Memory B cell (primary cell): ENCODE measurements at regions not wholly inside any gene's neighbourhood (a gene's known extent, or its start where the extent isn't known, plus 50 kb on each side); places are given as distances from the start of the nearest gene placed in this dataset.

ENCODE experiments used
- ATAC-seq: fragments of 150-1000 bp; cut with Tn5 transposase; 2 replicates; pipeline ENCODE4 v1.10.0; 2021; ENCODE audit warnings: low read depth, mild to moderate bottlenecking, moderate library complexity
- DNase-seq, 2 donors: peaks; one replicate each; pipeline ENCODE4 v3.0.0; 2022; ENCODE audit warnings: low spot score in 2 of 2
- H3K27ac Mint-ChIP-seq: one replicate; pipeline ENCODE4 v1.8.0; 2022; ENCODE audit warnings: mild to moderate bottlenecking, moderate library complexity, mixed read lengths
- H3K27me3 Mint-ChIP-seq: one replicate; pipeline ENCODE4 v1.8.0; 2022; ENCODE audit warnings: mixed read lengths
- H3K36me3 Mint-ChIP-seq: one replicate; pipeline ENCODE4 v1.8.0; 2022; ENCODE audit warnings: mild to moderate bottlenecking, mixed read lengths
- H3K4me1 Mint-ChIP-seq: one replicate; pipeline ENCODE4 v1.8.0; 2022; ENCODE audit warnings: mixed read lengths
- H3K4me3 Mint-ChIP-seq: one replicate; pipeline ENCODE4 v1.8.0; 2022; ENCODE audit warnings: mild to moderate bottlenecking, moderate library complexity, mixed read lengths
- H3K9me3 Mint-ChIP-seq: one replicate; pipeline ENCODE4 v1.8.0; 2022; ENCODE audit warnings: mixed read lengths

DNA sequence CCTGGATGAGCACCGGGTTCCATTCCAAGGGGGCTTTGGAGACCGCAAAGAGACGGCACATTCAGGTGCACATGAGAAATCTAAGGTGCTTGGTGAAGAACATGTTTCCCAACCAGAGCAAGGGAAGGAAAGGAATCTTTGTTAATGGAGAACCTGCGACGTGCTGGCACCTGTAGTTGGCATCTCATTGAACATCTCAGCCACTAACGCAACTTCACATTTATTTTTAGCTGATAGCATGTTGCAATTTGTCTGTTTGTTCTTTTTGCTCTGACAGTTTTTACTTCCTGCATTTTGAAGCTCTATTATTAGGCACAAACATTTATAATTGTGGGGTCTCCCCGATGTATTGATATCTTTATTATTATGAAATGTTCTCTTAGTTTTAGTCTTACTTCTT, 316.7 kb downstream of the TCERG1L start:
- Mint-ChIP-seq H3K27me3 (peaks cover 2% of the 10 kb centered on the region), H3K4me1 (no peaks in the 10 kb centered on the region), H3K9me3 (peaks cover 5% of the 10 kb centered on the region), H3K36me3 (no peaks in the 10 kb centered on the region), H3K4me3 (no peak overlapping the region), H3K27ac (no peak overlapping the region)
- no peak for ATAC-seq
- no peak for DNase-seq

DNA sequence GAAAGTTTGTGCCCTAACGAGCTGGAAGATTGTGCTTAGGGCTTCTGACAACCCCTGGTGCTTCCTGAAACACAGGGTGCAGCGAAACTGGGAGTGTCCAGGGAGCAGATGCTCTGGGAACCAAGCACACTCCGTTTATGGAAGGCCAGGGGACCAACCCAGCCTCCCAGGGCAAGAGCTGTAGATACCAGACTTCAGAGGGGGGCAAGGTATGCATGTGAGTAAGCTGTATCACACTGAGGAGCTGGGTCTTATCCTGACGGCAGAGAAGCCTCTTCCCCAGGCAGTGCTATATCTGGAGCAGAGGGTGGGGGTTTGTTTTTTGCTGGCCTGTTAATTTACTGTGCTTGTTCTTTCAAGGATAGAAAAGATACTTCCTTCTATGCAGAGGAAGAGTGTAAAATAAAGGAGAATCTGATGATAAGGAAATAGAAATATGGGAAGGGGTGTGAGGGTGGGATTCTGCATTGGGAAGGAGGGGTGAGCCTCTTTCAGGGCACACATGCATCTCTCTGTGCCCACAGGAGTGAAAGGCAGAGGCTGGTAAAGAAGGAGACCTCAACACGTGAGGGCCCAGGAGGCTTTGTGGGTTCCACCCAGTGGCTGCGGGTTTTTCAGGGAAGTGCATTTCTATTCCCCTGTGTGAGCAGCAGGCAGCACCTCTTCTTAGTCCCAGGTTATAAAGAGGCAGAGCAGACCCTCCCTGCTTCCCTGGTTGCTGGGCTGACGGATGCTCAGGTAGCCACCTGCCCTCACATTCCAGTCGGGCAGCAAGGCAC, 314.1 kb downstream of the TCERG1L start:
- DNase-seq (no peak), ATAC-seq (no peak)
- Mint-ChIP-seq H3K4me3 (no peak overlapping the region), H3K27ac (no peak overlapping the region), H3K36me3 (no peaks in the 10 kb centered on the region), H3K9me3 (peaks cover 5% of the 10 kb centered on the region), H3K4me1 (no peaks in the 10 kb centered on the region), H3K27me3 (peaks cover 2% of the 10 kb centered on the region)

DNA sequence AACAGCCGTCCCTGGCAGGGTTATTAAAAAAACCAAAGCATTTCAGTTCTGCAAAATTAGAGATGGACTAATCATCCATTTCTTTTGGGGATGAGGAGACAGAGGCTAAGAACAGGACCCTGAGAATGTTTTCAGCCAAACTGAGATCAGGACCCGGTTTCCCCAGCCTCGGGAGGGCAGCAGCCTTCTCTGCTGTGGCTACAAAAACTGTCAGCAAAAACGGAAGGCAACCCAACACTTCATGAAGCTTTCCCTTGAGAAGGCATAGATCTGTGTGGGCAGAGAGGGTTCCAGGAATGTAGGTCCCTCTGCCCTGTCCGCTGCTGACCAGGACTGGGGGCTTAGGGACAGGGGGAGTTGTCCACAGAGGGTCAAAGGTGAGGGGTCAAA, 313.5 kb downstream of the TCERG1L start:
- Mint-ChIP-seq H3K4me3 (no peak overlapping the region), H3K27me3 (peaks cover 2% of the 10 kb centered on the region), H3K27ac (no peak overlapping the region), H3K4me1 (no peaks in the 10 kb centered on the region), H3K36me3 (no peaks in the 10 kb centered on the region), H3K9me3 (peaks cover 5% of the 10 kb centered on the region)
- DNase-seq: no peak
- no peak for ATAC-seq

DNA sequence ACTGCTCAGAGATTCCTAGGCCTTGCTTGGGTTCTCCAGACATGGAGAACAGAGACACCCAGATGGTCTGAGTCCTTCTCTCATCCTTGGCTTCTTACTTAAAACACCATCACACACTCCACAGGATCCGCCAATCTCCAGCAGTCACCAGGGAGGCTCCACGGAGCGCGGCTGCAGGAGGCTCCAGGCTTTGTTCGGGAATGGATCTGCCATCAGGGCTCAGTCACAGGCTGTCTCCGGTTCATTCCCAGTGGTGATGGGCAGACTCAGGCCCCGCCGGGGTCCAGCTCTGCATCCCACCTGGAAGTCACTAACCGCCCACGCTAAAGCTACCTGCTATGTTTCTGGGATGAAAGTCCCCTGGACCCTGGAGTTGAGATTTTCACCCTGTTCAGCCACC, 312.9 kb downstream of the TCERG1L start:
- Mint-ChIP-seq H3K4me3 (no peak overlapping the region), H3K27ac (no peak overlapping the region), H3K9me3 (peaks cover 5% of the 10 kb centered on the region), H3K27me3 (peaks cover 2% of the 10 kb centered on the region), H3K4me1 (no peaks in the 10 kb centered on the region), H3K36me3 (no peaks in the 10 kb centered on the region)
- ATAC-seq (no peak), DNase-seq (no peak)

DNA sequence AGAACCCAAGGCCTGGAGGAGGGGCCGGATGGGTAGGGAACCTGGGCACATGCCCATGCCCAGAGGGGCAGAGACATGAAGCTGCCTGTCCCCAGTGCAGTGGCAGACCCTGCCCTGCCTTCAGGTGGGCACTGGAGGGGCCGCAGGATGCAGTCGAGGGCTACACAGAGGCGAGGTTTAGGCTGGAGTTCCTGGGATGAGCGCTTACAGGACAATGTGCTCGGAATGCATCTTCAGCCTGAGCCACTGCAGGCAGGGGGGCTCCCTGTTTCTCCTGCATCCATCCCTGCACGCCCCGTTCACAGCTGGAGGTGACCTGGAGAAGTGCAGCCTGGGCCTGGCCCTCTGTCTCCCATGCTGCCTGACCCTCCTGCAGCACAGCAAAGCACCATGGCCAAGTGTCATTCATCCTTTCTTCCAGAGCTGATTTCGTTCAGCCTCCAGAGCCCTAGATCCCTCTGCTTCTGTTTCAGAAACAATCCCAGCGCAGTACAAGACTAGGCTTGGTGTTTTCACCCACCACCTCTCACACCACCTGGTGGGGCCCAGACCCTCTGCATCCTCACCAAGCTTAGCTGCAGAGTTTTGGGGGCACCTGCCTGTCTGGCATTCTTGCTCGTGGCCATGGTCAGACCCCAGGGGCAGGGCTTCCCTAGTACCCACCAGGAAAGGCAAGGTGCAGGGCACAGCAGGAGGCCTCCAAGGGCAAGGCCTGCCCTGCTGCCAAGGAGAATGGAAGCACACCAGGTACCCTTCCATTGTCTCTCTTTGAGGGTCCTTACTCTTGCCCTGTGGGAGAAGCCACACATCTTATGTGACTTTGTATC, 311.9 kb downstream of the TCERG1L start:
- peaks cover 2% of the 10 kb centered on the region for H3K27me3 Mint-ChIP-seq
- no peak for ATAC-seq

DNA sequence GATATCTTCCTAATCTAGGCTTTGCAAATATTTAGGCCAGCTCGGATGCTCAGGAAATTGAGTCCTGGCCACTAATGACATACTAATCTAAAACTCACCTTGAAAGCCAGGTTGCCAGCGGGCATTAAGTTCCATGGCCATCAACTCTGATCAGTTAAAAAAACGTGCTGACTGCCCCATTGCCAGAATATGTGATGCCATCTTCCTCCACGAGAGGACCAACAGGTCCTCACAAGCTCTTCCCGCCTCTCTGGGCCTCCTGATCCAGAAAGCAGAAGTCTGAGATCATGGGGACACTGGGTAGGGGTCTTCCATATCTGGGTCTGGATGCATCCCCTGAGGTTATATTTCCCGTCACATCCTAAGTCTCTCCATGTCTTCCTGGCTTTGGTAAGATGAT, 311.3 kb downstream of the TCERG1L start:
- peaks cover 2% of the 10 kb centered on the region for H3K27me3 Mint-ChIP-seq
- H3K36me3 Mint-ChIP-seq: no peaks in the 10 kb centered on the region
- DNase-seq: no peak
- no peaks in the 10 kb centered on the region for H3K4me1 Mint-ChIP-seq
- no peak for ATAC-seq
- H3K9me3 Mint-ChIP-seq: peaks cover 5% of the 10 kb centered on the region
- H3K4me3 Mint-ChIP-seq: no peak overlapping the region
- no peak overlapping the region for H3K27ac Mint-ChIP-seq

More for the DNA sequence above, 311.9 kb downstream of the TCERG1L start:
- Mint-ChIP-seq H3K9me3 (peaks cover 5% of the 10 kb centered on the region), H3K4me3 (no peak overlapping the region), H3K4me1 (no peaks in the 10 kb centered on the region), H3K27ac (no peak overlapping the region), H3K36me3 (no peaks in the 10 kb centered on the region)
- DNase-seq: no peak

DNA sequence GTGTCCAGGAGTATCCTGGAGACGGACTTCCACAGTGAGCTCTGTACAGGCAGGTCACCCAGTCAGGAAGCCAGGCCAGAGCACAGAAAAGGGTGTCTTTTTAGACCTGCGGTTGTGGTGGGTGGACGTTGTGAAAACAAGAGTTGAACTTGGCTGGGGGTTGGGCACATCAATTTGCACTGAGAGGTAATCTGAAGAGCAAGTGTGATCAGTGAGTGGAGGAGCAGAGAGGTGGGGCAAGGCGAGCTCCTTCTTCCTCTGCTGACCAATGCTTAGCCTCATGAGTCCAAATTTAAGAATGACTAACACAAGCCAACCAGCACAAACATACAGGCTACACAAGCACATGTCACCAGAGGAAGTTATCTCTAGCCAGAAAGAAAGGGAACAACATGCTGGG, 310.8 kb downstream of the TCERG1L start:
- Mint-ChIP-seq H3K9me3 (peaks cover 5% of the 10 kb centered on the region), H3K27ac (no peak overlapping the region), H3K4me1 (no peaks in the 10 kb centered on the region), H3K4me3 (no peak overlapping the region), H3K27me3 (peaks cover 2% of the 10 kb centered on the region), H3K36me3 (no peaks in the 10 kb centered on the region)
- ATAC-seq (no peak), DNase-seq (no peak)

DNA sequence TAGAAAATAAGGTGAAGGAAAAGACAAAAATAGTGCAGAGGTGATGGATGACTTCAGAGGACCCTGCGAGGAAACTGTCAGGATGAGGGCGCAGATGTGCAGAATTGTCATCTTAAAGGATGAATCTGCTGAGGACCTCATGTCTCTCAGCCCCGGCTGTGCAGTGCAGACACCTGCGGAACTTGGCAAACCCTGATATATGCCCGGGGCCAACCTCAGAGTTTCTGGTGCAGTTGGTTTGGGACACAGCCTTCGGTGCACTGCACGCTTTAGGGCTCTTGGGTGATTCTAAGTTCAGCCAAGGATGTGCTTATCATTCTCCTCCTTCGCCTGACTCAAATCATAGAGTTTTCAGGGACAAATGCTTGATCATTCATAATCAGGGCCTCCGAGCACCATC, 310.1 kb downstream of the TCERG1L start:
- H3K27me3 Mint-ChIP-seq: peaks cover 2% of the 10 kb centered on the region
- no peak overlapping the region for H3K27ac Mint-ChIP-seq
- H3K4me3 Mint-ChIP-seq: no peak overlapping the region
- H3K9me3 Mint-ChIP-seq: no peaks in the 10 kb centered on the region
- H3K36me3 Mint-ChIP-seq: no peaks in the 10 kb centered on the region
- ATAC-seq: no peak
- no peak for DNase-seq
- no peaks in the 10 kb centered on the region for H3K4me1 Mint-ChIP-seq

DNA sequence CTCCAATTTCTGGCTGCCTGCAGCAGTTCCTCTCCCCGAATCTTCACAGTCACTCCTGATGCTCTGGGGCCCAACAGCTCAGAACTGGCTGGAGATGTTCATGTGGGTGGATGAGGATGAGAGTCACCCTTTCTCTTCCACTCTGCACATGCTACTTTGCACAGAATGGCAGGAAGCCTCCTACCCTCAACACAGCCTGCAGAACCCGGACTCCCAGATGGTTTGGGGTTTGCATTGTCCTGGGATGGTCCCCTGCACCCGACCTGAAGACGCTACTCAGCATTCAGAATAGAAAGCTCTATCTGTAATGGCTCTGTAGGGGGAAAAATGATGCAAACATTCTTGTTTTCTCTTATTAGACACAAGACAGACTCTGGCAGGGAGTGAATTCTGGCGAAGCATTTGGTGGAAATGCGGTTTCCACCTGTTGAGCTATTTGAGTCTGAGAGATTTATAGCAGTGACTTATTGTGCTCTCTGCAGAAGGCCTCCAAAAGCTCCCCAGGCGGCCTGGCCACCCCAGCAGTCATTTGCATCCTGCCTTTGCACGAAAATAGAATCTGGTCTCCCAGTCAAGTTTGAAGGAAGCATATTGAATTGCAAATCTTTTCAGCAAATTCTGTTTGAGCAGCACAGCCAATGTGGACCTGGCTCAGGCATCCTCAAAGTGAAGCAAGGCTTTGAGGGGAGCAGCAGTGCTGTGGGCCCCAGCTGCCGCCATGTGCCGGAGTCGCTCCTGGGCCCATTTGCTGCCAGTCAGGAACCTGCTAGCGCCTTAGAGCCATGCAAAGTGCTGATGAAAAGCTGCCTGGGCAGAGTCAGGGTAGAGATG, 309.3 kb downstream of the TCERG1L start:
- H3K36me3 Mint-ChIP-seq: no peaks in the 10 kb centered on the region
- H3K27me3 Mint-ChIP-seq: peaks cover 2% of the 10 kb centered on the region
- ATAC-seq: no peak
- no peak overlapping the region for H3K4me3 Mint-ChIP-seq
- no peaks in the 10 kb centered on the region for H3K9me3 Mint-ChIP-seq
- DNase-seq: no peak
- H3K4me1 Mint-ChIP-seq: no peaks in the 10 kb centered on the region
- H3K27ac Mint-ChIP-seq: no peak overlapping the region

DNA sequence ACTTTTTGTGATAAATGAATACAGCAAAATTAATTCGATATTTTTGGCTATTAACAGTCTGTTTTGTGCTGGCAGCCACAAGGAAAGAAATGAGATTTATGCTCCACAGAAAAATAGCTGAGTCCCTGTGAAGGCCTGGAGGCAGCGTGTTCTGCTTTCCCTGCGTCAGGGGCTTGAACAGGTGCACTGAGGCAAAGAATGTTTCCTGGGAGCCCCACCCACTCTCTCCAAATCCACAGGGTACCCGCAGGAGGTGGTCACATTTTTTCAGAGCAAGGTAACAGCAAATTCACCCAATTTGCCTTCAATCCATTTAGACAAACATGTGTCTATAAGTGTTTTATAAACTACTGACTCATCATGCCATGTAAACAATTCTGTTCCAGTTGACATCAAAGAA, 308.1 kb downstream of the TCERG1L start:
- no peak for DNase-seq
- H3K36me3 Mint-ChIP-seq: no peaks in the 10 kb centered on the region

DNA sequence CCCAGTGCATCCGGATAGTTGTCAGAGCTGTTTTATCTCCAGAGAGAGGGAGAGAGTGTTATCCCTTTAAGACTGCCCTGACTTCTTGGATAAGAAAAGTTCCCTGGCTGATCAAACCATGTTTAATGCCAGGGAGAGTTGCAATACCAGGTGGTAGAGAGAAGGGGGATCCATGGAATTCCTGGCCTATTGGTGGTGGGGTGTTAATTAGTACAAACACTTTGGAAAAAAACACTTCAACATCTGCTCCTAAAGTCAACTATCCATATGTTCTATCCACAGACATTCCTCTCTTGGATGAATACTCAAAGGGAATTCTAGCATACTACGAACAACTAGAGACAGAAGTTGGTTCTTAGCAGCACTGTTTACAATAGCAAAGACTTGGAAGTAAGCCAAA, 307.2 kb downstream of the TCERG1L start:
- no peak overlapping the region for H3K4me3 Mint-ChIP-seq
- no peaks in the 10 kb centered on the region for H3K4me1 Mint-ChIP-seq
- no peaks in the 10 kb centered on the region for H3K36me3 Mint-ChIP-seq
- ATAC-seq: no peak
- DNase-seq: no peak
- peaks cover 2% of the 10 kb centered on the region for H3K27me3 Mint-ChIP-seq
- H3K9me3 Mint-ChIP-seq: peaks cover 2% of the 10 kb centered on the region
- no peak overlapping the region for H3K27ac Mint-ChIP-seq

More for the DNA sequence above, 308.1 kb downstream of the TCERG1L start:
- no peak for ATAC-seq
- Mint-ChIP-seq H3K27ac (no peak overlapping the region), H3K4me3 (no peak overlapping the region), H3K27me3 (peaks cover 2% of the 10 kb centered on the region), H3K9me3 (peaks cover 2% of the 10 kb centered on the region), H3K4me1 (no peaks in the 10 kb centered on the region)

DNA sequence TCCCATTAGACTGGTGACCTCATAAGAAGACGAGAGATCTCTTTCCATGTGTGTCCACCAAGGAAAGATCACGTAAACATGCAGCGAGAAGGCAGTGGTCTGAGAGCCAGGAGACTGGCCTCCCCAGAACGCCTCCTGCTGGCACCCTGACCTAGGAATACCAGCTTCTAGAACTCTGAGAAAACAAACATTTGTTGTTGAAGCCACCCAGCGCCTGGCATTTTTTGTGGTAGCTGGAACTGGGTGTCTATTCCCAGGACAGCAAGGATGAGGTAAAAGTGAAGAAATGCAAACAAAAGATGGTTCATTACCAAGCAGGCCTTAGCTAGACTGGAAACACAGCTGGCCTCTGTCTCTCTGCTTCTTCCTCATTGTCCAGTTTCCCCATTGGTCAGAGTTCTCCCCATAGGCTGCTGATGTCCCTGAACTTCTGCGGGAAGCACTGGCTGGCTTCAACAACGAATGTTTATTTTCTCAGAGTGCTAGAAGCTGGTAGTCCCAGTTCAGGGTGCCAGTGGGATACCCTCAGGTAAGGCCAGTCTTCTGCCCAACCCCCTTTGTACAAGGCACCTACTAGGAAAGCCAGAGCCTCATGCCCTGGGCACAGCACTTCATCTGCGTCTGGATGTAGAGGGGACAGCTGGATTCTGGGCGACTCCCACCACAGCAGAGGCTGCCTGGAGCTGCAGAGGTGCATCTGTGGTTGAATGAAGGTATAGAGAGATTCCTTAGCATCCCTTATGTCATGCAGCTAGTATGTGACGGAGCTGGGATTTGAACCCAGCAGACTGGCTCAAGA, 304.9 kb downstream of the TCERG1L start:
- H3K4me1 Mint-ChIP-seq: no peaks in the 10 kb centered on the region
- H3K36me3 Mint-ChIP-seq: no peaks in the 10 kb centered on the region
- no peak overlapping the region for H3K4me3 Mint-ChIP-seq
- no peak for ATAC-seq
- peaks cover 2% of the 10 kb centered on the region for H3K9me3 Mint-ChIP-seq
- H3K27me3 Mint-ChIP-seq: peaks cover 2% of the 10 kb centered on the region
- no peak overlapping the region for H3K27ac Mint-ChIP-seq
- DNase-seq: no peak

DNA sequence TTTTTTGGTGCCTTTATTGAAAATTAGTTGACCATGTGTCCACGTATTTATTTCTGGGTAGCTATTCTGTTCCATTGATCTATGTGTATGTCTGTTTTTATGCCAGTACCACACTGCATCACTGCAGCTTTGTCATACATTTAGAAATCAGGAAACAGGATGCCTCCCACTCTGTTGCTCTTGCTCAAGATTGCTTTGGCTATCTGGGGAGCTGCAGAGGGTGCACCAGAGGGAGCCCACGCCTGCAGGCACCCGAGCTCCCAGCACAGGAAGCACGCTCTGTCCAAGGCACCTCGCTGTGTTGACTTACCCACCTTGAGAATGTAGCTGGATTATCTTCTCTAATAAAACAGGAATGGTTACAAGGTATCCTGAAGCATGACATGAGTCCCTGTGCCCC, 301.7 kb downstream of the TCERG1L start:
- Mint-ChIP-seq H3K4me1 (no peaks in the 10 kb centered on the region), H3K9me3 (peaks cover 2% of the 10 kb centered on the region), H3K36me3 (no peaks in the 10 kb centered on the region), H3K27ac (no peak overlapping the region), H3K4me3 (no peak overlapping the region), H3K27me3 (peaks cover 2% of the 10 kb centered on the region)
- no peak for DNase-seq
- ATAC-seq: no peak
